Left lung (tissue), 4 donors: ENCODE measurements at regions not wholly inside any gene's neighbourhood (a gene's known extent, or its start where the extent isn't known, plus 50 kb on each side); places are given as distances from the start of the nearest gene placed in this dataset.
A peak's percentile ranks its signal among the peaks of the same experiment; 100 is the strongest.

Experiments
- ATAC-seq: fragments of 200-7000 bp; cut with Tn5 transposase; one replicate; pipeline ENCODE4 v1.9.1; 2020; ENCODE audit warnings: moderate library complexity
- DNase-seq, 4 donors: peaks; one replicate each; pipeline ENCODE4 v3.0.0-alpha.2; 2013 to 2020
- H3K27ac ChIP-seq, 2 donors: fragments of 200-600 bp; sonication (generic) in 1 of 2; one replicate each; pipeline versions ENCODE4 v1.5.0 to v1.8.0; 2020 to 2021
- H3K27me3 ChIP-seq, 2 donors: fragments of 200-600 bp; sonication (generic) in 1 of 2; one replicate each; pipeline versions ENCODE4 v1.5.0 to v1.8.0; 2020 to 2021
- H3K36me3 ChIP-seq, 2 donors: fragments of 200-600 bp; sonication (generic) in 1 of 2; one replicate each; pipeline versions ENCODE4 v1.5.0 to v1.8.0; 2020 to 2021
- H3K4me1 ChIP-seq, 2 donors: fragments of 200-600 bp; one replicate each; pipeline ENCODE4 v1.8.0; 2021
- H3K4me3 ChIP-seq, 2 donors: fragments of 200-600 bp; sonication (generic) in 1 of 2; one replicate each; pipeline versions ENCODE4 v1.5.0 to v1.8.0; 2020 to 2021; ENCODE audit warnings: mild to moderate bottlenecking in 1 of 2
- H3K9me3 ChIP-seq, 2 donors: fragments of 200-600 bp; sonication (generic) in 1 of 2; one replicate each; pipeline versions ENCODE4 v1.5.0 to v1.8.0; 2020 to 2021
- CTCF ChIP-seq, 2 donors: fragments of 200-600 bp; sonication (generic) in 1 of 2; IDR thresholded peaks; one replicate each; pipeline versions ENCODE4 v1.5.0 to v1.8.0; 2021; ENCODE audit warnings: antibody characterized with exemption in 2 of 2
- intact Hi-C, 2 donors: fragments of 100-400 bp; cut with DNase I; formaldehyde crosslinking; loops; one replicate each; pipeline versions ENCODE4 v1.11.2 to v1.14.2; 2022
- donor health status: DM: no; HTN: yes; CAD: no.
- donor health status: DM: no; HTN: no; CAD: no.

- intact Hi-C loops: no loop called here
- DNase-seq: no peak
- H3K9me3 ChIP-seq: no peaks in the 10 kb centered on the region
- no peaks in the 10 kb centered on the region for H3K27me3 ChIP-seq
- no peak for ATAC-seq
- no peak overlapping the region for H3K4me3 ChIP-seq
- H3K36me3 ChIP-seq: no peaks in the 10 kb centered on the region
- no peak for TF ChIP-seq CTCF (IDR thresholded peaks at IDR 0.05)
- H3K27ac ChIP-seq: no peak overlapping the region
- H3K4me1 ChIP-seq: no peaks in the 10 kb centered on the region
Observed at GRCh38 chr5:40453689-40454088, 226.0 kb upstream of the PTGER4 start.

GRCh38 chr5:40452874-40453624 lies 226.7 kb upstream of the PTGER4 start:
- Histone ChIP-seq H3K27ac (no peak overlapping the region), H3K36me3 (no peaks in the 10 kb centered on the region), H3K27me3 (no peaks in the 10 kb centered on the region), H3K4me1 (no peaks in the 10 kb centered on the region), H3K9me3 (no peaks in the 10 kb centered on the region), H3K4me3 (no peak overlapping the region)
- ATAC-seq (no peak), DNase-seq (no peak)
- no peak for TF ChIP-seq CTCF (IDR thresholded peaks at IDR 0.05)
- intact Hi-C loops: no loop called here

DNA sequence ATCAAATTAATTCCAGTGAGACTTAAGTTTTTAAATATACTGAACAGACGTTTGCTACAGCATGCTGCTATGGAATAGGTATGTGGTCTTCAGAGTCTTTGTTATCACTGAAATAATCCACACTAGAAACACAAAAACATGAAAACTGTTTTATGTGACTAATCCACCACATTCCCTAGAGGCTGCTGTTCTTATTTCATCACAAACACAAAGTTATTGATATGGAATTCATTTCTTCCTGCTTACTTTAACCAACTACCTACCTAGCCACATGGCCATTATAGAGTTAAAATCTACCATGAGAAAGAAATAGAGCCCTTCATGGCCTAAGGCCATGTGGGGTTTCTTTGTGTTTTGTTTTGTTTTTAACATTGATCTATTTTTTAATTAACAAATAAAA lies 232.3 kb upstream of the PTGER4 start:
- peaks cover 0 to 19% of the 10 kb centered on the region in 2 donors for H3K9me3 ChIP-seq
- TF ChIP-seq CTCF (IDR thresholded peaks at IDR 0.05): no peak
- DNase-seq: no peak
- ATAC-seq: no peak
- intact Hi-C loops: no loop called here
- H3K27ac ChIP-seq: no peak overlapping the region
- H3K4me1 ChIP-seq: no peaks in the 10 kb centered on the region
- H3K36me3 ChIP-seq: no peaks in the 10 kb centered on the region
- no peak overlapping the region for H3K4me3 ChIP-seq
- H3K27me3 ChIP-seq: no peaks in the 10 kb centered on the region

- Histone ChIP-seq H3K9me3 (peaks cover 0 to 19% of the 10 kb centered on the region in 2 donors), H3K36me3 (no peaks in the 10 kb centered on the region), H3K27ac (no peak overlapping the region), H3K27me3 (no peaks in the 10 kb centered on the region), H3K4me1 (no peaks in the 10 kb centered on the region), H3K4me3 (no peak overlapping the region)
- DNase-seq: no peak
- ATAC-seq: peak; percentile 69
- no peak for TF ChIP-seq CTCF (IDR thresholded peaks at IDR 0.05)
- intact Hi-C loops: no loop called here
Observed at GRCh38 chr5:40446910-40447309, 232.8 kb upstream of the PTGER4 start.

DNA sequence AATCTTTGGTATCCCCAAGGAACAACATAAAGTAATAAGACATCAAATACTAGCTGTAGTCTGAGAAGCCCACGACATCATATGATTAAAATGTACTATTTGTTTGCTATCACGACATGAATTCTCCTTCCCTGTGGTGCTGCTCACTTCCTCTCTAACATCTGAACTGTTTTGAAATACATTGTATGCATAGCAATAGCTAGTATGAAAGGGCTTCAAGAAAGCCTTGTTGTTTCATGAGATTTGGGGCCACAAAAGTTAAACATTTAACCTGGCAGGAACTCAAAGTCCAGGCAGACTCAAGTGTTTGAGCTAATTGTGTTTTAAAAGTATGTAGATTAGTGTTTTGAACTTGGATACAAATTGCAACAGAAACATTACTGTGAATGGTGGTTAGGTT lies 237.4 kb upstream of the PTGER4 start:
- peaks cover 0 to 19% of the 10 kb centered on the region in 2 donors for H3K9me3 ChIP-seq
- H3K4me3 ChIP-seq: no peak overlapping the region
- no peaks in the 10 kb centered on the region for H3K36me3 ChIP-seq
- TF ChIP-seq CTCF (IDR thresholded peaks at IDR 0.05): no peak
- H3K4me1 ChIP-seq: peaks cover 0 to 4% of the 10 kb centered on the region in 2 donors
- intact Hi-C loops: no loop called here
- no peak for ATAC-seq
- no peaks in the 10 kb centered on the region for H3K27me3 ChIP-seq
- no peak overlapping the region for H3K27ac ChIP-seq
- peak in 1 of 4 donors; percentile 16 for DNase-seq
